GM10266 (cell line): ENCODE measurements at regions not wholly inside any gene's neighbourhood (a gene's known extent, or its start where the extent isn't known, plus 50 kb on each side); places are given as distances from the start of the nearest gene placed in this dataset.

ENCODE experiments used
- DNase-seq: peaks from one replicate; pipeline ENCODE4 v3.0.0; 2012; ENCODE audit errors: extremely low spot score
- TF ChIP-seq, protein P1 (sequence below): IDR thresholded peaks from 2 replicates; pipeline ENCODE4 v1.5.1; 2012; ENCODE audit warnings: mild to moderate bottlenecking, low read depth; ENCODE audit not compliant: control insufficient read depth, insufficient read depth; ENCODE audit errors: missing control alignments

DNA sequence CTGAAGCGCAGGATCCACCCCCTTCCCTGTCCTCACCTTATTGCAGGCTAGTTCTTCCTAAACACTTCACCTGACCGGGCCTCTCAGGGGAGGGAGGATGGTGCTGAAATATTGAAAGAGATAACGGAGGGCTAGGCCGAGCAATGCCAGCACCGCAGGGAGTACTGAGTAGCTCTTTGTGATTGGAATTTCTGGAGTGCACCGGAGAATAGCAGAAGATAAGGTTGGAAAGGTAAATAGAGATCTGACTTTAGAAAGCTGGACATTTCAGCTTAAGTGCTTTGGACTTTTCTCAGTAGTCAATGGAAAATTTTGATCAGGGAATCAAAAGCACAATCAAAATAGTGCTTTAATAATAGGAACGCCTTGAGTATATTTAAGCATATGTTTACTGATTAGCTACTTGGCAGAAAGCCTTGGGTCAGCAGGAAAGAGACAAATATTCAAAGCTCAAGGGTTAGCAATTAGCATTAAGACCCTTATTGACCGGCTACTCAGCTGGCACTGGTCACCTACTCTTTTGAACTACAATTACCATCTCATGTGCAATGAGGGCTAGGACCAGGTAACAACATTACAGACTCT lies 142.9 kb upstream of the NDUFV2 start:
- TF ChIP-seq, protein P1, sequence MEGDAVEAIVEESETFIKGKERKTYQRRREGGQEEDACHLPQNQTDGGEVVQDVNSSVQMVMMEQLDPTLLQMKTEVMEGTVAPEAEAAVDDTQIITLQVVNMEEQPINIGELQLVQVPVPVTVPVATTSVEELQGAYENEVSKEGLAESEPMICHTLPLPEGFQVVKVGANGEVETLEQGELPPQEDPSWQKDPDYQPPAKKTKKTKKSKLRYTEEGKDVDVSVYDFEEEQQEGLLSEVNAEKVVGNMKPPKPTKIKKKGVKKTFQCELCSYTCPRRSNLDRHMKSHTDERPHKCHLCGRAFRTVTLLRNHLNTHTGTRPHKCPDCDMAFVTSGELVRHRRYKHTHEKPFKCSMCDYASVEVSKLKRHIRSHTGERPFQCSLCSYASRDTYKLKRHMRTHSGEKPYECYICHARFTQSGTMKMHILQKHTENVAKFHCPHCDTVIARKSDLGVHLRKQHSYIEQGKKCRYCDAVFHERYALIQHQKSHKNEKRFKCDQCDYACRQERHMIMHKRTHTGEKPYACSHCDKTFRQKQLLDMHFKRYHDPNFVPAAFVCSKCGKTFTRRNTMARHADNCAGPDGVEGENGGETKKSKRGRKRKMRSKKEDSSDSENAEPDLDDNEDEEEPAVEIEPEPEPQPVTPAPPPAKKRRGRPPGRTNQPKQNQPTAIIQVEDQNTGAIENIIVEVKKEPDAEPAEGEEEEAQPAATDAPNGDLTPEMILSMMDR = no peak
- DNase-seq = no peak

DNA sequence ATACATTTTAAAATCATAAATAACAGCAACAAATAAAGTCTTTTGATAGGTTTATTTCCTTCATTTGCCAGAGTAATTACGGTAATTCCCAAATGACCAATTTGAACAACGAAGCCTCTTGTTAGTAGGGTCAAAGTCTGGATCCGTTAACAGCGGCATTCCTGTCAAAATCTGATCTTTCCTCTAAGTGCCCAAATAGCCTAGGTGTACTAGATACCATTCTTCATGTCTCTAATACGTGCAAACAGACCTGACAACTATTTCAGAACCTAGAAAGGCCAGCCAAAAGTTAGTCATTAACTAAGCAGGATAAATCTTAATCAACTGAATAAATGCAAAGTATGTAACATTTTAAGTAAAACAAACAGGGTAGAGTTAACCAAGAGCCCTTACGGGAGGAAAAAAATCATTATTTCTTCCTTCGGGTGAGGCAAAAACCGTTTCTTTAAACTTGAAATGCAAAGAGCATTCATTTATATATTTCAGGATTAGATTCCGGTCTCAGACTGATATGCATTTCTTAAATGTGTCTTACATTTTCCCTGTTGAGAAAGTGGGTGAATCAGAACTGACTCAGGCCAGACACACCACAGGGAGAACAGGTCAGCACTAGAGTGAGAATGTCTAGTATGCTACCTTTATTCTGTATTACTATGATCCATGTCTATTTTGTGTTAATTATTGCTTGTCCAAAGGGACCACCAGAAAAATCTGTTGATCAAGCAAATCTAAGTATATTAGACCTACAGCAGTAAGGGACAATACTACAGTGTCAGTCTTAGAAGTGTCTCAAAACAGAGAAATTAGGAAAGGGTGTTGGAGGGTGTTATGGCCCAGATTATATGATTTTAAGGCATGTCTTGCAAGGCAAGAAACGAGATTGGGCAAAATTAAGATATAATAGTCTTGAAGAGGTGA lies 141.5 kb upstream of the NDUFV2 start:
- DNase-seq = no peak
- TF ChIP-seq, protein P1 = no peak

DNA sequence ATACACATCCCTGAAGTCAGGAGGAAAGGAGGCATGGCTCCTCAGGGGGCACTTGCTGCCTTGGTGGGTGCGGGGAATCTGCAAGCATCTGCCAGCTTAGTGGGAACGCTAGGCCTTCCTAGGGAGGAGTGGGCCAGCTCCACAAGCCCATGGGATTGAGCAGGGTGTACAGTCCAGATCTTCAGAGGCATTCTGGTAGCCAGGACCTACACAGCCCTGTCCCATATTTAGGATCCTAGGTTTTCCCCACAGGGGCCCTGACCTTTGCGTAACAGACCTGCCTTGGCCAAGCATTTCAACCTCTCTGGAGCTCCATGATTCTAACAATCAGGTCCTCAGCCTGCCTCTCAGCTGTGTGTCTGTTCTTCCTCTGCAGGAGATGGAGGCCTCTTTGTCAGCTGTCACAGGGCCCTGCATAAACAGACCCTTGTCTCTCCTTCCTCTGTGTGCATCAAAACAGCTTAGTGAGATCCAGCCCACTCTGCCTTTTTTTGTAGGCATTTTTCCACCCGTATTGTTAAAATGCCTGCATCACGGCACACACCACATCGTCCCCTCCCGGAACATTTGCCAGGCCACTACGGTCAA lies 140.2 kb upstream of the NDUFV2 start:
- DNase-seq = no peak
- TF ChIP-seq, protein P1 = no peak

- no peak for DNase-seq
- TF ChIP-seq, protein P1 = no peak
Observed at GRCh38 chr18:8962855-8963635, 139.5 kb upstream of the NDUFV2 start.

DNA sequence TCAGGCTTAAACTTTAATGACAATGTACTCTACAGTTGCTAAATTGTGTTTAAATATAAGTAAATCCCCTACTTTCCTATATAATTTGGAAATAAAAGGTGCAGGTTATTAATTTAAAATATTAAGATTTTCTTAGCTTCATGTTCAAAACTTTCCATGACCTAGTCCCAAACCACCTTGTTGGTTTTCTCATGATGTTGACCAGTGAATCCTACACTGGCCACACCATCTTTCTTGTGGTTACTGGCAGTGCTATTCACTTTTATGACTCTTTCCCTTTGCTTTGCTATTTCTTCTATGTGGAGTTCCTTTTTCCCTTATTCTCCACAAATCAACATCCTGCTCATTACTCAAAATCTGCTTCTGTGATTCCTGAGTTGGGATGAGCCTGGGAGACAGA lies 138.6 kb upstream of the NDUFV2 start:
- TF ChIP-seq, protein P1 = no peak
- DNase-seq = no peak

GRCh38 chr18:8965398-8965797 lies 137.1 kb upstream of the NDUFV2 start:
- TF ChIP-seq, protein P1 = no peak
- DNase-seq = no peak
